A673 (cell line): ENCODE measurements at regions not wholly inside any gene's neighbourhood (a gene's known extent, or its start where the extent isn't known, plus 50 kb on each side); places are given as distances from the start of the nearest gene placed in this dataset.

Experiments used
- BruUV-seq: library from RNA; stranded (reverse); fragments of 400-500 nt; replicated peaks from 2 replicates; lab custom pipeline; 2021; lab: Mats Ljungman, UMichigan
- CTCF ChIA-PET: fragments of 300-600 bp; sonication (Branson Sonifier 250); formaldehyde crosslinking; loops from one replicate; lab custom pipeline; 2022; ENCODE audit warnings: antibody characterized with exemption; lab: Charles Lee
- POLR2A ChIA-PET: fragments of 300-600 bp; sonication (Branson Sonifier 250); formaldehyde crosslinking; loops from one replicate; lab custom pipeline; 2022; ENCODE audit warnings: antibody characterized with exemption; ENCODE audit not compliant: low non-redundant PET; lab: Charles Lee
- DNase-seq: peaks from one replicate; pipeline ENCODE4 v3.0.0-alpha.2; 2015; ENCODE audit warnings: low spot score
- H3K27ac ChIP-seq: fragments of 200-600 bp; sonication (generic); 2 replicates; pipeline ENCODE4 v1.5.1; 2016; ENCODE audit warnings: mixed run types, low read depth, mild to moderate bottlenecking, mixed read lengths, antibody characterized with exemption, low read length; ENCODE audit not compliant: poor library complexity, severe bottlenecking
- H3K27me3 ChIP-seq: fragments of 200-600 bp; sonication (generic); replicated peaks from 2 replicates; pipeline ENCODE4 v1.6.1; 2017; ENCODE audit warnings: mixed run types, low read depth, mild to moderate bottlenecking, mixed read lengths, antibody characterized with exemption, low read length; ENCODE audit not compliant: insufficient read depth, poor library complexity
- H3K36me3 ChIP-seq: fragments of 200-600 bp; sonication (generic); 2 replicates; pipeline ENCODE4 v1.6.1; 2016; ENCODE audit warnings: mixed run types, mild to moderate bottlenecking, mixed read lengths, antibody characterized with exemption, low read length; ENCODE audit not compliant: insufficient read depth, poor library complexity, severe bottlenecking
- H3K4me1 ChIP-seq: fragments of 200-600 bp; sonication (generic); 2 replicates; pipeline ENCODE4 v1.6.1; 2017; ENCODE audit warnings: mixed run types, mild to moderate bottlenecking, mixed read lengths, antibody characterized with exemption, low read length; ENCODE audit not compliant: insufficient read depth, poor library complexity, severe bottlenecking
- H3K4me3 ChIP-seq: fragments of 200-600 bp; sonication (generic); 2 replicates; pipeline ENCODE4 v1.5.1; 2016; ENCODE audit warnings: low read depth, mixed run types, mild to moderate bottlenecking, mixed read lengths, low read length; ENCODE audit not compliant: poor library complexity, severe bottlenecking
- H3K9me3 ChIP-seq: fragments of 200-600 bp; sonication (generic); 2 replicates; pipeline ENCODE4 v1.6.1; 2016; ENCODE audit warnings: mixed run types, low read depth, mild to moderate bottlenecking, mixed read lengths, antibody characterized with exemption, low read length; ENCODE audit not compliant: poor library complexity, severe bottlenecking
- EZH2 ChIP-seq: fragments of 200-600 bp; sonication (generic); IDR thresholded peaks from 2 replicates; pipeline ENCODE4 v1.6.1; 2017; ENCODE audit warnings: borderline replicate concordance, low read depth, mild to moderate bottlenecking, mixed read lengths, antibody characterized with exemption, low read length; ENCODE audit not compliant: poor library complexity, severe bottlenecking
- intact Hi-C: fragments of 100-400 bp; cut with micrococcal nuclease; formaldehyde crosslinking; loops from one replicate; pipeline ENCODE4 v1.10.0; 2022; ENCODE audit not compliant: unreplicated experiment
- TF ChIP-seq, protein P1 (sequence below): fragments of 300-800, 200-600 bp; sonication (generic); conservative IDR thresholded peaks from 2 replicates; pipeline ENCODE4 v1.5.1; 2017; ENCODE audit warnings: low read depth, mild to moderate bottlenecking, antibody characterized with exemption, low read length, moderate library complexity, mixed read lengths

DNA sequence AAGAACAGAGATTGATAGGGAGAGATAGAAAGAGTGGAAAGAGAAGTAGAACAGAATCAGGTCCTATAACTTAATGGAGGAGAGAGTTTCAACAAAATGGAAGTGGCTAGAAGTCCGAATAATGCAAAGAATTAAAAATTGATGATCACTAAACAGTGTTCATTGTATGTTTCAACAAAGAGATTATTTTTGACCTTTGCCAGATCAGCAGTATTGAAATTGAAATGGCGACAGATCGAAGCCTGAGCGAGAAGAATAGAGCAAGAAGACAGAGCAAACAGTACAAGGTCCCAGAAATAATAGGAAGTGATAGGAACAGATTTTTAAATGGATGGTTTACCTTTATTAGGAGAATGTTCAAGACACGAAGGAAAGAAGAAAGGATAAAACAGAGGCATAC, 1012.8 kb upstream of the FBXO33 start:
- no peaks in the 10 kb centered on the region for H3K36me3 ChIP-seq
- CTCF ChIA-PET = no interaction called here
- no TSS peak for BruUV-seq
- no peaks in the 10 kb centered on the region for H3K9me3 ChIP-seq
- POLR2A ChIA-PET = no interaction called here
- no peak overlapping the region for H3K27ac ChIP-seq
- intact Hi-C loops = no loop called here
- no peaks in the 10 kb centered on the region for H3K4me1 ChIP-seq
- TF ChIP-seq EZH2 = no peak
- H3K4me3 ChIP-seq = no peak overlapping the region
- no peaks in the 10 kb centered on the region for H3K27me3 ChIP-seq
- no peak for DNase-seq

DNA sequence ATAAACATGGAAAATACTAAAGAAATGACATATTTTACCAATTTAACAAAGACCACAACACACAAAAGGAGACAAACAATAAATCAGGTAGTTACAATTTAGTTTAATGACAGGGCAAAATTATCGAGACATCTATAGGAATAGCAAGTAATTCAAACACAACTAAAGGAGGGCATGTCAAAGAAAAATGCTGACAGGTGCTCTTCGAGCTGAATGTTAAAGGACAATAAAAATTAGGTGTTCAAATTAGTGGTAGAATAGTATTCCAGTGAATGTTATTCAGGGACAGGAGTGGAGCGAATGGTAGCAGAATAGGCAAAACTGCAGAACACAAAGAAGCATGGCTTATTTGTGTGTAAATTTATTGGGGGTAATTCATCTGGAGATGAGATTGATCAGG, 1004.3 kb upstream of the FBXO33 start:
- Histone ChIP-seq H3K4me3 (no peak overlapping the region), H3K9me3 (no peaks in the 10 kb centered on the region), H3K36me3 (no peaks in the 10 kb centered on the region), H3K4me1 (no peaks in the 10 kb centered on the region), H3K27me3 (no peaks in the 10 kb centered on the region), H3K27ac (no peak overlapping the region)
- no peak for DNase-seq
- TF ChIP-seq EZH2 = no peak
- TF ChIP-seq, protein P1, sequence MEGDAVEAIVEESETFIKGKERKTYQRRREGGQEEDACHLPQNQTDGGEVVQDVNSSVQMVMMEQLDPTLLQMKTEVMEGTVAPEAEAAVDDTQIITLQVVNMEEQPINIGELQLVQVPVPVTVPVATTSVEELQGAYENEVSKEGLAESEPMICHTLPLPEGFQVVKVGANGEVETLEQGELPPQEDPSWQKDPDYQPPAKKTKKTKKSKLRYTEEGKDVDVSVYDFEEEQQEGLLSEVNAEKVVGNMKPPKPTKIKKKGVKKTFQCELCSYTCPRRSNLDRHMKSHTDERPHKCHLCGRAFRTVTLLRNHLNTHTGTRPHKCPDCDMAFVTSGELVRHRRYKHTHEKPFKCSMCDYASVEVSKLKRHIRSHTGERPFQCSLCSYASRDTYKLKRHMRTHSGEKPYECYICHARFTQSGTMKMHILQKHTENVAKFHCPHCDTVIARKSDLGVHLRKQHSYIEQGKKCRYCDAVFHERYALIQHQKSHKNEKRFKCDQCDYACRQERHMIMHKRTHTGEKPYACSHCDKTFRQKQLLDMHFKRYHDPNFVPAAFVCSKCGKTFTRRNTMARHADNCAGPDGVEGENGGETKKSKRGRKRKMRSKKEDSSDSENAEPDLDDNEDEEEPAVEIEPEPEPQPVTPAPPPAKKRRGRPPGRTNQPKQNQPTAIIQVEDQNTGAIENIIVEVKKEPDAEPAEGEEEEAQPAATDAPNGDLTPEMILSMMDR = no peak
- ChIA-PET POLR2A (no interaction called here), CTCF (no interaction called here)
- intact Hi-C loops = no loop called here
- BruUV-seq = no TSS peak

DNA sequence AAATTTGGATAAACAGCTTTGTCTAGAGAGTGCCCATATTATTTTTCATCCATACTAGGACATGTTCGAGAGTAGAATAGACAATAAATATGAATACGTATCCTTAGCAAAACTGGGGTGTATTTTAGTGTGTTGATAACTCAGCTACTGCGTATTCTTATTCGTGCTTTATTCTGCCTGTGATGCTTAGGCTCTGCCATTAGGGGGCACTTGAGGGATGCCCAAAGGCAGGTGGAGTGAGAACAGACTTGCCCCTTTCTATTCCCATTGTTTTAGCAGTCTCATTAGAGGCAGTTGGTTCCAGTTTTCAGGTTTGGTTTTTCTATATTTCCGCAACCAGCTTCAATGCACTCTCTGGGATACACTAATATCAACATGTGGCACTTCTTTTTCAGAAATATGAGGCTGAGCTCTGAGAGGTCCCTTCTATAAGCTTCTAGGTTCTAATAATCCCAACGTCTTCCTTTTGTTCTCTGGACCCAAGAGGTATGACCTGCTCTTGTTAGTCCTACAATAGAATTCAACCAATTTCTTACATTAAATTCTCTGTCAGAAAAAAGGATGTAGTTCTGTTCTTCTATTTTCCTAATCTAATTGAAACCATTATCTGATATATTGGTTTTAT, 985.7 kb upstream of the FBXO33 start:
- H3K36me3 ChIP-seq = no peaks in the 10 kb centered on the region
- CTCF ChIA-PET = no interaction called here
- peak overlapping the region; percentile 6 for H3K4me3 ChIP-seq
- TF ChIP-seq, protein P1 = peak; percentile 89
- no peak for TF ChIP-seq EZH2
- H3K27ac ChIP-seq = no peak overlapping the region
- BruUV-seq = no TSS peak
- POLR2A ChIA-PET = no interaction called here
- intact Hi-C loops = loop anchor here (10.0 kb wide), 1 partner anchor 1187 kb away; the partner anchor contains the start of gene LRFN5
- no peaks in the 10 kb centered on the region for H3K9me3 ChIP-seq
- no peaks in the 10 kb centered on the region for H3K4me1 ChIP-seq
- no peaks in the 10 kb centered on the region for H3K27me3 ChIP-seq
- DNase-seq = peak; percentile 66

DNA sequence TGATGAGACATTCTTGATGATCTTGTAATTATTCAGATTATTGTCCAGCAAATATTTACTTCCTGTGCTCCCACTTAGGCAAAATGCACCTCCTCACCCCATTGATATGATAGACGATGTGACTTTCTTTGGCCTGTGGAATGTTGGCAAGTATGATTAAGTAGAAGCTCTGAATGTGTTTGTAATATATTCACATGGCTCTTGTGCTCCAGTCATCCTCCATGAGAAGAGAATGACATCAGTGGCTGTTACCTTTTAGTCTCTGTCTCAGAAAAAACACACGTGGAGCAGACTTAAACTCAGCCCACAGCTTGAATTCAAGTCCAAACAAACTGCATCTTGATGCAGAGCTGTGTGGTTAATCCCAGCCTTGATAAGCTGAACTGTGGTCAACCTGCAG, 984.3 kb upstream of the FBXO33 start:
- intact Hi-C loops = loop anchor here (10.0 kb wide), 1 partner anchor 1188 kb away; the partner anchor contains the start of gene LRFN5
- CTCF ChIA-PET = no interaction called here
- no peaks in the 10 kb centered on the region for H3K36me3 ChIP-seq

More for the DNA sequence above, 984.3 kb upstream of the FBXO33 start:
- no peak for DNase-seq
- TF ChIP-seq EZH2 = no peak
- TF ChIP-seq, protein P1 = no peak
- Histone ChIP-seq H3K27me3 (no peaks in the 10 kb centered on the region), H3K27ac (no peak overlapping the region), H3K9me3 (no peaks in the 10 kb centered on the region), H3K4me1 (no peaks in the 10 kb centered on the region), H3K4me3 (no peak overlapping the region)
- POLR2A ChIA-PET = no interaction called here
- BruUV-seq = no TSS peak
